OCI-LY1 (cell line): ENCODE measurements at regions not wholly inside any gene's neighbourhood (a gene's known extent, or its start where the extent isn't known, plus 50 kb on each side); places are given as distances from the start of the nearest gene placed in this dataset.

ENCODE experiments used
- H2AFZ ChIP-seq: fragments of 200-600 bp; sonication (generic), shearing (Covaris generic); 2 replicates; pipeline ENCODE4 v1.6.0; 2014; ENCODE audit warnings: antibody characterized with exemption, mild to moderate bottlenecking, low read length
- H3F3A ChIP-seq: fragments of 200-600 bp; sonication (generic), shearing (Covaris generic); 2 replicates; pipeline ENCODE4 v1.6.0; 2014; ENCODE audit warnings: mild to moderate bottlenecking, antibody characterized with exemption, low read length, moderate library complexity; ENCODE audit not compliant: insufficient read depth
- H3K27ac ChIP-seq: fragments of 200-600 bp; sonication (generic); 2 replicates; pipeline ENCODE4 v1.5.1; 2014; ENCODE audit warnings: low read length, mixed run types, mild to moderate bottlenecking, low read depth; ENCODE audit not compliant: poor library complexity, severe bottlenecking
- H3K27me3 ChIP-seq: fragments of 200-600 bp; sonication (generic); 2 replicates; pipeline ENCODE4 v1.6.0; 2014; ENCODE audit warnings: antibody characterized with exemption, mild to moderate bottlenecking, low read length, moderate library complexity; ENCODE audit not compliant: insufficient read depth
- H3K36me3 ChIP-seq: fragments of 200-600 bp; sonication (generic); 2 replicates; pipeline ENCODE4 v1.6.1; 2014; ENCODE audit warnings: mild to moderate bottlenecking, antibody characterized with exemption, low read length, moderate library complexity, mixed read lengths; ENCODE audit not compliant: insufficient read depth
- H3K4me1 ChIP-seq: fragments of 200-600 bp; sonication (generic); 2 replicates; pipeline ENCODE4 v1.5.1; 2014; ENCODE audit warnings: mild to moderate bottlenecking, low read length, moderate library complexity; ENCODE audit not compliant: insufficient read depth, severe bottlenecking
- H3K4me2 ChIP-seq: fragments of 200-600 bp; sonication (generic), shearing (Covaris generic); 2 replicates; pipeline ENCODE4 v1.6.1; 2014; ENCODE audit warnings: low read length
- H3K4me3 ChIP-seq: fragments of 200-600 bp; sonication (generic); 2 replicates; pipeline ENCODE4 v1.5.1; 2014; ENCODE audit warnings: low read length, low read depth, mild to moderate bottlenecking, mixed read lengths; ENCODE audit not compliant: poor library complexity, severe bottlenecking
- H3K79me2 ChIP-seq: fragments of 200-600 bp; shearing (Covaris generic); 2 replicates; pipeline ENCODE4 v1.6.1; 2016; ENCODE audit warnings: mixed run types, low read length, mixed read lengths; ENCODE audit not compliant: insufficient read depth
- H3K9ac ChIP-seq: fragments of 200-600 bp; sonication (generic), shearing (Covaris generic); 2 replicates; pipeline ENCODE4 v1.6.1; 2014; ENCODE audit warnings: mild to moderate bottlenecking, low read length, mixed read lengths
- H3K9me2 ChIP-seq: fragments of 200-600 bp; sonication (generic), shearing (Covaris generic); 2 replicates; pipeline ENCODE4 v1.6.1; 2014; ENCODE audit warnings: low read depth, mild to moderate bottlenecking, low read length, mixed read lengths
- H3K9me3 ChIP-seq: fragments of 200-600 bp; shearing (Covaris generic); 2 replicates; pipeline ENCODE4 v1.6.1; 2014; ENCODE audit warnings: low read length, mixed read lengths
- H4K20me1 ChIP-seq: fragments of 200-600 bp; sonication (generic), shearing (Covaris generic); 2 replicates; pipeline ENCODE4 v1.6.0; 2016; ENCODE audit warnings: mild to moderate bottlenecking, low read length; ENCODE audit not compliant: insufficient read depth
- CTCF ChIP-seq: fragments of 200-600 bp; sonication (generic), shearing (Covaris generic); IDR thresholded peaks from 2 replicates; pipeline ENCODE4 v1.5.1; 2017; ENCODE audit warnings: mild to moderate bottlenecking, antibody characterized with exemption, low read length, moderate library complexity, mixed read lengths
- EZH2 ChIP-seq: fragments of 200-600 bp; sonication (generic), shearing (Covaris generic); IDR thresholded peaks from 2 replicates; pipeline ENCODE4 v1.8.0; 2017; ENCODE audit warnings: borderline replicate concordance, mixed run types, mild to moderate bottlenecking, antibody characterized with exemption, low read length, moderate library complexity, mixed read lengths

GRCh38 chr3:117165601-117166051 lies 456.0 kb downstream of the TUSC7 start:
- Histone ChIP-seq H2AFZ (no peak overlapping the region), H3K79me2 (no peaks in the 10 kb centered on the region), H3K27me3 (no peaks in the 10 kb centered on the region), H3K4me1 (no peaks in the 10 kb centered on the region), H3K36me3 (no peaks in the 10 kb centered on the region), H3K9ac (no peak overlapping the region), H4K20me1 (no peaks in the 10 kb centered on the region), H3K9me3 (no peaks in the 10 kb centered on the region), H3K4me2 (no peak overlapping the region), H3F3A (no peaks in the 10 kb centered on the region), H3K9me2 (no peaks in the 10 kb centered on the region), H3K27ac (no peak overlapping the region), H3K4me3 (no peak overlapping the region)
- no peak for TF ChIP-seq EZH2
- no peak for TF ChIP-seq CTCF

GRCh38 chr3:117168896-117169295 lies 459.3 kb downstream of the TUSC7 start:
- no peak overlapping the region for H3K4me3 ChIP-seq
- H4K20me1 ChIP-seq = no peaks in the 10 kb centered on the region
- H3K9me3 ChIP-seq = no peaks in the 10 kb centered on the region
- no peak for TF ChIP-seq CTCF
- no peak for TF ChIP-seq EZH2
- H3K4me2 ChIP-seq = no peak overlapping the region
- no peaks in the 10 kb centered on the region for H3K79me2 ChIP-seq
- H3K9ac ChIP-seq = no peak overlapping the region
- no peak overlapping the region for H3K27ac ChIP-seq
- no peaks in the 10 kb centered on the region for H3F3A ChIP-seq
- no peaks in the 10 kb centered on the region for H3K27me3 ChIP-seq
- no peaks in the 10 kb centered on the region for H3K9me2 ChIP-seq
- H3K4me1 ChIP-seq = no peaks in the 10 kb centered on the region
- no peaks in the 10 kb centered on the region for H3K36me3 ChIP-seq
- H2AFZ ChIP-seq = no peak overlapping the region

GRCh38 chr3:117170094-117170493 lies 460.5 kb downstream of the TUSC7 start:
- Histone ChIP-seq H3F3A (no peaks in the 10 kb centered on the region), H3K9me2 (no peaks in the 10 kb centered on the region), H3K9ac (no peak overlapping the region), H3K4me2 (no peak overlapping the region), H3K36me3 (no peaks in the 10 kb centered on the region), H3K4me3 (no peak overlapping the region), H3K27me3 (no peaks in the 10 kb centered on the region), H3K27ac (no peak overlapping the region), H3K4me1 (no peaks in the 10 kb centered on the region), H4K20me1 (no peaks in the 10 kb centered on the region), H2AFZ (no peak overlapping the region), H3K9me3 (no peaks in the 10 kb centered on the region), H3K79me2 (no peaks in the 10 kb centered on the region)
- TF ChIP-seq CTCF = no peak
